Muscle layer of duodenum (tissue), 2 donors: ENCODE measurements at regions not wholly inside any gene's neighbourhood (a gene's known extent, or its start where the extent isn't known, plus 50 kb on each side); places are given as distances from the start of the nearest gene placed in this dataset.

Experiments
- H3K27ac ChIP-seq: one replicate; pipeline ENCODE4 v1.7.0; 2013; ENCODE audit warnings: mild to moderate bottlenecking, low read length
- H3K27me3 ChIP-seq: one replicate; pipeline ENCODE4 v1.7.0; 2013; ENCODE audit warnings: low read depth, mild to moderate bottlenecking, control low read depth, low read length
- H3K36me3 ChIP-seq, 2 donors: one replicate each; pipeline ENCODE4 v1.7.0; 2013; ENCODE audit warnings: low read length in 2 of 2, control low read depth in 1 of 2, mild to moderate bottlenecking in 1 of 2; ENCODE audit not compliant: insufficient read depth in 2 of 2, control insufficient read depth in 1 of 2
- H3K4me1 ChIP-seq, 2 donors: one replicate each; pipeline ENCODE4 v1.7.0; 2013; ENCODE audit warnings: low read length in 2 of 2, mild to moderate bottlenecking in 2 of 2, control low read depth in 1 of 2, moderate library complexity in 1 of 2; ENCODE audit not compliant: insufficient read depth in 2 of 2, control insufficient read depth in 1 of 2
- H3K4me3 ChIP-seq, 2 donors: one replicate each; pipeline ENCODE4 v1.7.0; 2013; ENCODE audit warnings: low read length in 2 of 2, low read depth in 1 of 2, mild to moderate bottlenecking in 1 of 2
- H3K9me3 ChIP-seq, 2 donors: one replicate each; pipeline ENCODE4 v1.7.0; 2013; ENCODE audit warnings: low read length in 2 of 2, control low read depth in 1 of 2, mild to moderate bottlenecking in 1 of 2; ENCODE audit not compliant: control insufficient read depth in 1 of 2
- donor health status: healthy.

DNA sequence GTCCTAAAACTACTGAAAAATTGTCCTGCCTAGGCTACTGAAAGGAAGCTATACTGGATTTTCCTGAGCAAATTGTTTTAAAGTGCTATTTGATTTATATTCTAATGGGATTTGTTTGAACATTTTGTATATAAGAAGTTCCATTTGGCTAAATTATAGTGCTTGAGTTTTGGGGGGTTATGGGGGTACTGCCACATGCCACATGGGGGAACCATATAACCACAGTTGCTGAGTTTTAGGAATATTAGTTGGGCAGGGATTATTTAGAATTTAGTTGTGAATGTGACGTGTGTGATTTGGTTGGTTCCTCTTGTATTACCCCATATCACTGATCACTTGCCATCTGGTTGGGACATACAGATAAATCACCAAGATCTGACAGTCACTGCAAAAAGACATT, 224.5 kb upstream of the TAPT1 start:
- no peaks in the 10 kb centered on the region for H3K9me3 ChIP-seq
- no peak overlapping the region for H3K4me3 ChIP-seq
- no peaks in the 10 kb centered on the region for H3K36me3 ChIP-seq
- no peaks in the 10 kb centered on the region for H3K4me1 ChIP-seq
- H3K27ac ChIP-seq = no peak overlapping the region
- no peaks in the 10 kb centered on the region for H3K27me3 ChIP-seq

DNA sequence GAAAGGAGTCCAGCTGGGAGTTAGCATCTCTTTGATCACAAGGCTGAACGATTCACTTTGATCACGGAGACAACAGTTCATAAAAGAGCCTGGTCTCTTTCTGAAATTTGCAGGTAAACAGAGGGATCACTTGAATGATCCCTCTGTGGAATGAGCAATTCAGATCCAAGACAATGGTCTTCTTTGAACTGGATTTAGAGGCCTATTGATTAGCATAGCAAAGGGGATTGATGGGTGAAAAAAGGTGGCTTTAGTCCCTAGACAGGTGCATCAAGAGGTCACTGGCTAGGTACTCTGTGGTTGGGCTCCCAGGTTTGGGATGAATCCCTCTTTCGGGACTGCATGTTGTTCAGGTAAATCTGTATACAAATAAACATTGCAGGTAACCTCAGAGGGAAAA, 223.8 kb upstream of the TAPT1 start:
- H3K9me3 ChIP-seq = no peaks in the 10 kb centered on the region

DNA sequence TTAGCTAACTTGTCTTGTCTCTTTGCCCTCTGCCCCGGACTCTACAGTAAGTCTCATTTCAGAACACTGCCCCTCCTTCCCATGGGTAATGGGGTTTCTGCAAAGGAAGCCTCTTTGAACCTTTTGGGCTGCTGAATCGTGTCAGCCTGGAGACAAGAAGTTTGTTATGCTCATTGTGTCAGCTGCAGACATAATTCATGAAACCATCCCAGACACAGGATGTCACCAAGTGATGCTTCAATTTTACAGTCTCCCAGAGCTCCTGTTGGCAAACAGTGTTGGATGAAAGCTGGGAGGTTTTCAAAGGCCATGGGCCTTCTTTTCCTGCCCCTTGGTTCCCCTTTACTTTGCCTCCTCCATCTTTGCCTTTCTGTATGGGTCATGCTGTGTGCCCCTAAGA, 223.1 kb upstream of the TAPT1 start:
- H3K4me3 ChIP-seq = no peak overlapping the region
- H3K36me3 ChIP-seq = no peaks in the 10 kb centered on the region
- H3K4me1 ChIP-seq = no peaks in the 10 kb centered on the region
- H3K9me3 ChIP-seq = no peaks in the 10 kb centered on the region
- H3K27me3 ChIP-seq = no peaks in the 10 kb centered on the region
- no peak overlapping the region for H3K27ac ChIP-seq

More for the DNA sequence above, 223.8 kb upstream of the TAPT1 start:
- no peaks in the 10 kb centered on the region for H3K36me3 ChIP-seq
- no peak overlapping the region for H3K27ac ChIP-seq
- no peaks in the 10 kb centered on the region for H3K27me3 ChIP-seq
- no peak overlapping the region for H3K4me3 ChIP-seq
- H3K4me1 ChIP-seq = no peaks in the 10 kb centered on the region

DNA sequence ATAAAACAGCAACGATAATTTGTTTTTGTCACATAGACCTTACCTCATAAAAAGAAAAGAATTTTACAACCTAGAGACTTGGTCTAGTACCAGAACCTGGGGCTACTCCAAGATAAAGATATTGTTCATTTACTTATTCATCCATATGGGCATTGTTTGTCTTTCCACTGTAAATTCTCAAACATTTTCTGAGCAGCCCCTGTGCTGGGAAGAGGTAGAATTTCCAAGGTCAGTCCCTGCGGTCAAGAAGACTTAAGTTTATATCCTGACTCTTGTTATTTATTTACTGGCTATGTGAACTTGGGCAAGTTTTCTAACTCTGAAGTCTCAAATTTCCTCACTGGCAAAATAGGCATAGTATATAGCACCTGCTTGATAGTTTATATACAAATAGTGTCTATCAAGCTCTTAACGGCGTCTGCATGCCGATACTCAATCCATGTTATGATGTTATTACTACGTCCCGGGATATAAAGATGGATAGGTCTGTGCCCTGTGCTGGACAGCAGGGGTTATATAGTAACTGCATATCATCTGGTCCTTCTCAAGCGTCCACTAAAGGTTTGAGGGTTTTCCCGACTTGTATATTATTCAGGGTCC, 222.1 kb upstream of the TAPT1 start:
- Histone ChIP-seq H3K27me3 (no peaks in the 10 kb centered on the region), H3K9me3 (no peaks in the 10 kb centered on the region), H3K36me3 (no peaks in the 10 kb centered on the region), H3K27ac (no peak overlapping the region), H3K4me1 (no peaks in the 10 kb centered on the region), H3K4me3 (no peak overlapping the region)

DNA sequence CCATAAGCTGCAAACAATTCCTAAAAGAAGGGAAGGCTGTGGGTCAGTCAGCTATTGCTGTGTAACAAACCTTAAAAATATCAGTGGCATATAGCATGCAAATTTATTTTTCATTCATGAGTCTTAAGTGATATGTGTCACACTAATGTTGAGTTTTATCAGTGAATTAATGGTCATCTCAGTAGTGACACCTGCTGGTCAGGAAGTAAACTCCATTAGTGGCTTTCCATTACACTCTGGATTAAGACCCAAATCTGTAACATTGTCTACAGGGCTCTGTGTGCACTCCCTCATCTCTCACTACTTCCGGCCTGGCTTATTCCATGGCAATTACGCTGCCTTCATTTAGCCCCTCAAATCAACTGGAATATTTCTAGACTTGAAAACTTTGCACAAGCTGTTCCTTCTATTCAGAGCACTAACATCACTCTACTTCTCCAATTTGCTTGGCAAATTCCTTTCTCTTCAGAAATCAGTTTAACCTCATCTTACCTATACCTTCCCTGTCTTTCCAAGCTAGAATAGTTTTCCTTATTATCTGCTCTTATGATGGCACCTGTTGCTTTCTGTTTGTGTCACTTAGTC, 217.3 kb upstream of the TAPT1 start:
- no peaks in the 10 kb centered on the region for H3K4me1 ChIP-seq
- H3K27me3 ChIP-seq = no peaks in the 10 kb centered on the region
- no peaks in the 10 kb centered on the region for H3K9me3 ChIP-seq
- H3K36me3 ChIP-seq = no peaks in the 10 kb centered on the region
- no peak overlapping the region for H3K4me3 ChIP-seq
- no peak overlapping the region for H3K27ac ChIP-seq

DNA sequence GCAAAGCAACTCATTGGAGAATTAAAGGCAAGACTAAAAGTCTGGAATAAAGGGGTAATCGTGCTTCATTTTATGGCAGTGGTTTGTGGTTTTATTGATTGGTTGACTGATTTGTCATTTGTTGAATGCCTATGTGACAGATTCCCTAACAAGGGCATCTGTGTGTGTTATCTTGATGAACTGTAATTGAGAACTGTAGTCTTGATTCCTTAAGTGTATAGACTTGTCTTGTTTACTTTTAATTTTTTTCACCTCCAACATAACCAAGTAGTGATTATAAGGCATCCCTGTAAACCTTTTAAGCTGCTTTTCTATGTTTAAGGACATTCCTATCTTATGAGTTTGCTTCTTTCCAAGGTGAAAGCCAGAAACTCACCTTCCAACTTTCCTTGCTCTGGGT, 216.0 kb upstream of the TAPT1 start:
- H3K36me3 ChIP-seq = no peaks in the 10 kb centered on the region
- no peaks in the 10 kb centered on the region for H3K4me1 ChIP-seq
- no peak overlapping the region for H3K4me3 ChIP-seq
- no peak overlapping the region for H3K27ac ChIP-seq
- peaks cover 0 to 5% of the 10 kb centered on the region in 2 donors for H3K9me3 ChIP-seq
- no peaks in the 10 kb centered on the region for H3K27me3 ChIP-seq

DNA sequence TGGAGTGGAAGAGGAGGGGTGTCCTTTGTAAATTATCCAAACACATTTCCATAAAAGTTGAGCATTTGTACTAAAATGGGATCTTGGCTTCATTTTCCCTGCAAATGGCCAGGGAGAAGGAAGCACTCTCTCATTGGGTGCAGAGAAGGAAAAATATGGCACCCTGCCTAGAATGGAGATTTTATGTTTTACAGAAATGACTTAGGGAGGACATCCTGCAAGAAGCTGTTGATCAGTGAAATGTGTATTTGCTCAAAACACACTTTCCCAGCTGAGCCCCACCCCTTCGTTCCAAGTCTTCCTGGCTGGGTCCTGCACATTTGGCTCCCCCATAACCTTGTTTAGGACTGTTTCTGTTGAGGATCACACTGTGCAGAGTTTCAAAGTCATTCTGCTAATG, 213.5 kb upstream of the TAPT1 start:
- Histone ChIP-seq H3K9me3 (peaks cover 0 to 5% of the 10 kb centered on the region in 2 donors), H3K4me1 (no peaks in the 10 kb centered on the region), H3K4me3 (no peak overlapping the region), H3K36me3 (no peaks in the 10 kb centered on the region), H3K27ac (no peak overlapping the region), H3K27me3 (no peaks in the 10 kb centered on the region)

DNA sequence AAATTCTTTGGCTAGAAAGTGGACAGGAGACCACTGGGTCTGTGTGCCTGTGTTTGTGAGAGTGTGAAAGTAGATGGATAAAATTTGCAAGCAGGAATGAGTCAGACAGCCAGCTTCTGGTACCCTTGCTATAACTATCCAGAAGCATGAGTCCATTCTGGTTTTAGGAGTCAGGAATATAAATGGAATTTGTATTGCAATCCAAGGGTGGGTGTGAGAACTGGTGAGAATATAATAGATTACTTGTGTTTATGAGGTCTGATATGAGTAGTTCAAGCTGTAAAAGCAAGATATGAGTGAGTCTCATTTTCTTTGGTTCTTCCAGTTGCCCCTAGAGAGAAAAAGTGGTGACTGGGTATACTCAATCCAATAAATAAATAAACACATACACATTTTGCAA, 212.7 kb upstream of the TAPT1 start:
- H3K4me1 ChIP-seq = no peaks in the 10 kb centered on the region
- no peaks in the 10 kb centered on the region for H3K27me3 ChIP-seq
- no peak overlapping the region for H3K4me3 ChIP-seq
- no peaks in the 10 kb centered on the region for H3K36me3 ChIP-seq
- H3K9me3 ChIP-seq = peaks cover 0 to 5% of the 10 kb centered on the region in 2 donors
- no peak overlapping the region for H3K27ac ChIP-seq

DNA sequence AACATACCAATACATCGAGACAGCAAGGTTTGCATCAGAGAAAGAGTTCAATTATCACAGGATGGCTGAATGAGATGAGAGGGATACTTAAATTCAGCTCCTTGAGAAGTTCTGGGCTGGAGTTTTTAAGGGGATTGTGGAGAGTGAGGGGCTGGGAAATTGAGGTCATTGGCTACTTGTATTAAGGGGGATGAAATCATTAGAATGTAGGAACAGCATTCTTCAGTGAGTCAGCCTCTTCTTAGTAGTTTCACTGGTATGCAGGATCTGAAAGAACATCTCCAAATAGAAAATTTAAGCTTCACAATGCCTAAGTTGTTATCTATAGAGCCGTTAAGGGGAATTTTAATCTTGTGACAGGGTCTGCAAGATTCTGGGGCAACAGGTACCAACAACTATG, 211.6 kb upstream of the TAPT1 start:
- Histone ChIP-seq H3K4me1 (no peaks in the 10 kb centered on the region), H3K27me3 (no peaks in the 10 kb centered on the region), H3K36me3 (no peaks in the 10 kb centered on the region), H3K9me3 (peaks cover 0 to 5% of the 10 kb centered on the region in 2 donors), H3K4me3 (no peak overlapping the region), H3K27ac (no peak overlapping the region)

DNA sequence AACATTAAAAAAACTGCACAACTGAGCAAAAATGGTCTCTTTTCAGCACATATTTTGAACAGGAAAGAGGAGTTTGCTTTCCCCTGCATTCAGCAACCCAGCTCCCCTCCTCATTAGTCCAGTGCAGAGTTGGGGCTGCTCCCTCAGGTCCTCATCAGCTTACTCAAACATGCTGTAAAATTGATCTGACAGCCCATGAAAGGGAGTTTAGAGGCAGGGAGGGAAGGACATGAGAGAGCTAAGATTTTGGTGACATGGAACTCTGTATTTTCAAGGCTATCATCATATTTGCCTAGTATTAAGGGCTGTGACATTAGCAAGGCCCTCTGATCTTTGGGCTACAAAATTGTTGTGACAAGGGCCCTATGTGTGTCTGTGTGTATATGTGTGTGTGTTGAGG, 205.6 kb upstream of the TAPT1 start:
- Histone ChIP-seq H3K4me3 (no peak overlapping the region), H3K27ac (no peak overlapping the region), H3K4me1 (no peaks in the 10 kb centered on the region), H3K27me3 (no peaks in the 10 kb centered on the region), H3K9me3 (peaks cover 0 to 6% of the 10 kb centered on the region in 2 donors), H3K36me3 (no peaks in the 10 kb centered on the region)

DNA sequence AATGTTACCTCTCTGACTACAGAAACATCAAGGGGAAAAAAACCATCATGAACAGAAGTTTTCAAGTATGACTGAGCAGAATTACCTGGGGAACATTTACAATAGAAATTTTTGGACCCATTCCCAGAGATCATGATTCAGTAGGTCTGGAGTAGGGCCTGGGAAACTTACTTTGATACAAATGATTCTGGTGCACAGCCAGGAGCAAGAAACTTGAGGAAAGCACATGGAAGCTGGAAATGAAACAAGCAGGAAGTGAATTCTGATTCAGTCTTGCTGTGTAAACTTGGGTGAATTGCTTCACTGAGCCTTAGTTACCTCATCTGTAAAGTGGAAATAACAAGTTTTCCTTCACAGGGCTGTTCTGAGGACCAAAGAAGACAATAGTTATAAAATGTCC, 192.5 kb upstream of the TAPT1 start:
- H3K4me3 ChIP-seq = no peak overlapping the region
- no peaks in the 10 kb centered on the region for H3K36me3 ChIP-seq
- no peaks in the 10 kb centered on the region for H3K4me1 ChIP-seq
- peaks cover 0 to 4% of the 10 kb centered on the region in 2 donors for H3K9me3 ChIP-seq
- H3K27ac ChIP-seq = no peak overlapping the region
- no peaks in the 10 kb centered on the region for H3K27me3 ChIP-seq

DNA sequence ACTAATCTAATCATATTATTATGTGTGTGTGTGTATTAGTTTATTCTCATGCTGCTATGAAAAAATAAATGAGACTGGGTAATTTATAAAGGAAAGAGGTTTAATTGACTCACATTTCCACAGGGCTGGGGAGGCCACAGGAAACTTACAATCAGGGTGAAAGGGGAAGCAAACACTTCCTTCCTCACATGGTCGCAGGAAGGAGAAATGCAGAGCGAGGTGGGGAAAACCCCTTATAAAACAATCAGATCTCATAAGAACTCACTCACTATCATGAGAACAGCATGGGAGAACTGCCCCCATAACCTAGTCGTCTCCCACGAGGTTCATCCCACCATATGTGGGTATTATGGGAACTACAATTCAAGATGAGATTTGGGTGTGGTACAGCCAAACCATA, 190.9 kb upstream of the TAPT1 start:
- no peaks in the 10 kb centered on the region for H3K4me1 ChIP-seq
- H3K27ac ChIP-seq = no peak overlapping the region
- H3K4me3 ChIP-seq = no peak overlapping the region
- no peaks in the 10 kb centered on the region for H3K27me3 ChIP-seq
- H3K36me3 ChIP-seq = no peaks in the 10 kb centered on the region
- H3K9me3 ChIP-seq = peaks cover 0 to 4% of the 10 kb centered on the region in 2 donors
